ENCODE measurements at regions not wholly inside any gene's neighbourhood (a gene's known extent, or its start where the extent isn't known, plus 50 kb on each side); places are given as distances from the start of the nearest gene placed in this dataset.

DNA sequence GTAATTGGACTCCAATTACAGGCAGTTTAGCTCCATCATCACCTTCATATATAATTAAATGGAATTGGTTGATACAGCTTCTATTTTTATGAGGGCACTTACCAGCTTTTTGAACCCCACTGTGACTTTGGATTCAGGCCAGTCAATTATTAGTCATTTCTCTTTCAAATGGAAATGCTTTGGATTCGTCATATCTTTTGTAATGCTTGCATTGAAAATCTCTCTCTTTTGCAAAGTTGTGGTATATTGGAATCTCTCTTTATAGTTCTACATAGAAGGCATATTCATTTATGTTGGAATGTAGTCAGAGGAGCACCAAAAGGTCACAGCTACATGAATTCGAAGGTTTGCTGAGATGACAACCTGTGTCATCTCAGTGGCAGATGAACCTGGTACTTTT lies 1074.3 kb upstream of the SLC10A2 start:
- no peak overlapping the region for H3K4me3 ChIP-seq (ENCODE audit: low read depth, low read length)

DNA sequence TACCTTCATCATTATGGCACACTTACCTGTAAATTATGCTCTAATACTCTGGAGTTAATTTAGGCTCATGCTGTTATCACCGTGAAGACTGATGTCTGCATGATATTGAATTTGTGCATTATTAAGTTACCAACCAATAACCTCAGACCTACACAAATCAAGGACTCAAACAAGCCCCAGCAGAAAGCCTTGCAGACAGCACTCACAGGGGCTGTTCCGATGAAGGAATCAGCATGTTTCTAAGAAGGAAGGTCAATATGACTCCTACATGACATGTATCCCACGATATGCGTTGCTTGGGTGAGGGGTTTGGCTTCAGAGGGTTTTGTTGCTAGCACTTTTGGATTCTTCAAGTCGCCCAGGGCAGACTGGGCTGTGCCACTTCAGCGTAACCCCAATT lies 1071.2 kb upstream of the SLC10A2 start:
- TF ChIP-seq, protein P1, sequence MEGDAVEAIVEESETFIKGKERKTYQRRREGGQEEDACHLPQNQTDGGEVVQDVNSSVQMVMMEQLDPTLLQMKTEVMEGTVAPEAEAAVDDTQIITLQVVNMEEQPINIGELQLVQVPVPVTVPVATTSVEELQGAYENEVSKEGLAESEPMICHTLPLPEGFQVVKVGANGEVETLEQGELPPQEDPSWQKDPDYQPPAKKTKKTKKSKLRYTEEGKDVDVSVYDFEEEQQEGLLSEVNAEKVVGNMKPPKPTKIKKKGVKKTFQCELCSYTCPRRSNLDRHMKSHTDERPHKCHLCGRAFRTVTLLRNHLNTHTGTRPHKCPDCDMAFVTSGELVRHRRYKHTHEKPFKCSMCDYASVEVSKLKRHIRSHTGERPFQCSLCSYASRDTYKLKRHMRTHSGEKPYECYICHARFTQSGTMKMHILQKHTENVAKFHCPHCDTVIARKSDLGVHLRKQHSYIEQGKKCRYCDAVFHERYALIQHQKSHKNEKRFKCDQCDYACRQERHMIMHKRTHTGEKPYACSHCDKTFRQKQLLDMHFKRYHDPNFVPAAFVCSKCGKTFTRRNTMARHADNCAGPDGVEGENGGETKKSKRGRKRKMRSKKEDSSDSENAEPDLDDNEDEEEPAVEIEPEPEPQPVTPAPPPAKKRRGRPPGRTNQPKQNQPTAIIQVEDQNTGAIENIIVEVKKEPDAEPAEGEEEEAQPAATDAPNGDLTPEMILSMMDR (IDR thresholded peaks at IDR 0.05; ENCODE audit: low read depth, low read length) = no peak
- H3K27me3 ChIP-seq (ENCODE audit: insufficient read depth, low read depth, severe bottlenecking) = no peaks in the 10 kb centered on the region
- no peaks in the 10 kb centered on the region for H3K9me3 ChIP-seq (ENCODE audit: severe bottlenecking)
- no peak for DNase-seq
- H3K4me3 ChIP-seq (ENCODE audit: low read depth, low read length) = no peak overlapping the region
- no peak overlapping the region for H3K27ac ChIP-seq
- no peaks in the 10 kb centered on the region for H3K36me3 ChIP-seq

More for the DNA sequence above, 1074.3 kb upstream of the SLC10A2 start:
- DNase-seq = no peak
- no peak overlapping the region for H3K27ac ChIP-seq
- H3K9me3 ChIP-seq (ENCODE audit: severe bottlenecking) = no peaks in the 10 kb centered on the region
- H3K36me3 ChIP-seq = no peaks in the 10 kb centered on the region
- TF ChIP-seq, protein P1 (IDR thresholded peaks at IDR 0.05; ENCODE audit: low read depth, low read length) = no peak
- no peaks in the 10 kb centered on the region for H3K27me3 ChIP-seq (ENCODE audit: insufficient read depth, low read depth, severe bottlenecking)

DNA sequence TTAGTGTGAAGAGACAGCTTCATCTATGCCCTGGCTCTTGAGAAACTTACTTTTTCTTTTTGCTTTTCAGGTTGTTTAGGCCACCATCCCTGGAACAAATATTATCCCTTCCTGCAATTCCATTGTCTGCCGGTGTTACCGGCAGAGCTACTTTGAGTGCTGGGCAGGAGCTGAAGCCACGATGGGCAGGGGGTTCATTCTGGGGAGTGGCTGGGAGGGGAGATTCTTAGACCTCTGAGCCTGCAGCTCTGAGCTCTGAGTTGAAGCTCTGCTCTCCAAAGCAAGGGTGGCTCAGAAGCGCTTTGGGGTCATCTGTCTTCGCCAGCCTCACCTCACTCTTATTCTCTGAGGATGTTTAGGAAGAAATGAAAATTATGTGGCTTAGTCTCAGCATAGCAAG lies 1066.6 kb upstream of the SLC10A2 start:
- TF ChIP-seq, protein P1 (IDR thresholded peaks at IDR 0.05; ENCODE audit: low read depth, low read length) = no peak
- H3K4me3 ChIP-seq (ENCODE audit: low read depth, low read length) = no peak overlapping the region
- H3K36me3 ChIP-seq = no peaks in the 10 kb centered on the region
- H3K27ac ChIP-seq = no peak overlapping the region
- no peaks in the 10 kb centered on the region for H3K9me3 ChIP-seq (ENCODE audit: severe bottlenecking)
- H3K27me3 ChIP-seq (ENCODE audit: insufficient read depth, low read depth, severe bottlenecking) = no peaks in the 10 kb centered on the region
- DNase-seq = no peak

DNA sequence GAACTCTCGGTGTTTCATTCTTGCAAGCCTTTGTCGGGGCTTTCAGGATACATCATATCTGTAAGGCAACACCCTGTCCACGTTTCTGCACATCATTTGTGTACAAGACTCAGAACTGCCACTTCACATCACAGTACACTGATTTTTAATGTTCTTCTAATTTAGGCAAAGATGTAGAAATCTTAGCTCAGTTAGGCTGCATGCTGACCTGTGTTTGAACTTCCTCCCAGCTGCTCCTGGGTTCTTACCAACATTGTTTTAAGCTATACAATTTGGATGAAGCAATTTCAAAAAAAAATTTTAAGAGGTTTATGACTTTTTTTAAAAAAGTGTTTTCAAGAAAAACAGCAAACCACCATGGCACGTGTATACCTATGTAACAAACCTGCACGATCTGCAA lies 1047.9 kb upstream of the SLC10A2 start:
- no peaks in the 10 kb centered on the region for H3K27me3 ChIP-seq (ENCODE audit: insufficient read depth, low read depth, severe bottlenecking)
- no peak overlapping the region for H3K27ac ChIP-seq
- H3K4me3 ChIP-seq (ENCODE audit: low read depth, low read length) = no peak overlapping the region
- TF ChIP-seq, protein P1 (IDR thresholded peaks at IDR 0.05; ENCODE audit: low read depth, low read length) = no peak
- H3K9me3 ChIP-seq (ENCODE audit: severe bottlenecking) = no peaks in the 10 kb centered on the region
- no peak for DNase-seq
- H3K36me3 ChIP-seq = no peaks in the 10 kb centered on the region

GRCh38 chr13:104111031-104111430 lies 1044.8 kb upstream of the SLC10A2 start:
- no peak overlapping the region for H3K4me3 ChIP-seq (ENCODE audit: low read depth, low read length)
- no peak overlapping the region for H3K27ac ChIP-seq
- no peaks in the 10 kb centered on the region for H3K27me3 ChIP-seq (ENCODE audit: insufficient read depth, low read depth, severe bottlenecking)
- H3K36me3 ChIP-seq = no peaks in the 10 kb centered on the region
- TF ChIP-seq, protein P1 (IDR thresholded peaks at IDR 0.05; ENCODE audit: low read depth, low read length) = no peak
- H3K9me3 ChIP-seq (ENCODE audit: severe bottlenecking) = no peaks in the 10 kb centered on the region
- DNase-seq = no peak

- H3K36me3 ChIP-seq = no peaks in the 10 kb centered on the region
- no peak overlapping the region for H3K27ac ChIP-seq
- TF ChIP-seq, protein P1 (IDR thresholded peaks at IDR 0.05; ENCODE audit: low read depth, low read length) = peak; percentile 21; the same call in 1 of the 2 replicates
- H3K9me3 ChIP-seq (ENCODE audit: severe bottlenecking) = no peaks in the 10 kb centered on the region
- no peak overlapping the region for H3K4me3 ChIP-seq (ENCODE audit: low read depth, low read length)
- no peaks in the 10 kb centered on the region for H3K27me3 ChIP-seq (ENCODE audit: insufficient read depth, low read depth, severe bottlenecking)
- DNase-seq = peak; percentile 29
Measured at GRCh38 chr13:104106705-104107393, 1040.6 kb upstream of the SLC10A2 start.
